GM19351 (cell line): ENCODE measurements at regions not wholly inside any gene's neighbourhood (a gene's known extent, or its start where the extent isn't known, plus 50 kb on each side); places are given as distances from the start of the nearest gene placed in this dataset.

Experiments used
- ATAC-seq: cut with Tn5 transposase; IDR thresholded peaks from one replicate; pipeline ENCODE4 v1.9.1; 2021; ENCODE audit warnings: mild to moderate bottlenecking, moderate library complexity; ENCODE audit not compliant: unreplicated experiment

DNA sequence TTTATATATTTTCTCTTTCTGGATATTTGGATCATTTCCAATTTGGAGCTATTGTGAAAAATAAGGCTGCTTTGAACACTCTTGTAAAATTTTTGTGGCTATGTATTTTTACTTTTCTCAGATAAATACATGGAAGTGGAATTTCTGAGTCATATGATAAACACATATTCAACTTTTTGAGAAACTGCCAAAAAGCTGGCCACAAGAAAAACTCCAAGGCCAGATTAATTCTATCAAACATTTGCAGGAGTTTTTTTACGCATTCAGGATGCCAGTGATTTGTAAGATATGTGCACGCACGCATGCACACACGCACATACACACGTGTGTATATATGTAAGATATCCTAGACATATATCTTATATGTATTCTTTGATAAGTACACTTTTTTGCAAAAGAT is 477.5 kb upstream of the SPHKAP start:
- no peak for ATAC-seq

DNA sequence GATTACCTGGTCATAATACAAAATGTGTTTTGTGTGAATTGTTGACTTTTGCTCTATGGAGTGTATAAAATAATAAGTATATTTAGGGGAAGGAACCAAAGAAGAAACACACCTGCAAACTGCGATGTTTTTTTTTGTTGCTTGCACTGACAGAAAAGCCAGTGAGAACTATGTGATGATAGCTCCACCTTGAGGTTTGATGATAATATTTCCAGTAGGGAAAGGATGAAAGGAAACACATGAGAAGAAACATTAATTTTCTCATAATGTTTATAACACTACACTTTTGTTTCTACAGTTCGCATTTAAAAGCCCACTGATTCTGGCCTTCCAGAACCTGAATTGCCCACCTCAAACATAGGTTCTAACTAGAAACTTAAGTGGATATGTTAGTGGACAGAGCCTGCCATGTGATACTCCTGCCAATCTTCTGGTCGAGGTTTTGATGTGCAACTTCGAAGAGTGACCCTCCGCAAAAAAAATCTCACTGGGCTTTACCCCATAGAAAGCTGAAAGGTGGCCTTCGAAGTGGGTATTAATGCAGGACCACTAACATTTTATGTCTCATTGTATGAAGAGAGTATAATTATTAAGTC is 476.4 kb upstream of the SPHKAP start:
- peak; percentile 61 for ATAC-seq

DNA sequence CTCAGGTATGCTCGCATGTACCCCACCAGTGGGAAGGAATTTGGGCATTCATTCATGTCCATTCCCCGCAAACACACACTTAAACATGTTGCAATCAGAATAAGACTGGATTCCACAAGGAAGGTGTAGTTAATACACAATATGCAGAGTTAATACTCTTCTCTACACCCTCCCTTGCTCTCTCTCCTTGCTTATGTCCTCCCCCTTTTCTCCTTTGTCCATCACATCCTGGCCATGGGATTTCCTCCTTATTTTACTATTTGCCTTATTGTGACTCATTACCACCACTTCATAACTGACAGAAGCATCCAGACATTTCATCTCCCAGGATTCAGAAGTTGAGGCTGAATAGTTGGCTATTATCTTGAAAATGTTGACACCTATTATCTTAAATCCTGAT is 473.8 kb upstream of the SPHKAP start:
- no peak for ATAC-seq

DNA sequence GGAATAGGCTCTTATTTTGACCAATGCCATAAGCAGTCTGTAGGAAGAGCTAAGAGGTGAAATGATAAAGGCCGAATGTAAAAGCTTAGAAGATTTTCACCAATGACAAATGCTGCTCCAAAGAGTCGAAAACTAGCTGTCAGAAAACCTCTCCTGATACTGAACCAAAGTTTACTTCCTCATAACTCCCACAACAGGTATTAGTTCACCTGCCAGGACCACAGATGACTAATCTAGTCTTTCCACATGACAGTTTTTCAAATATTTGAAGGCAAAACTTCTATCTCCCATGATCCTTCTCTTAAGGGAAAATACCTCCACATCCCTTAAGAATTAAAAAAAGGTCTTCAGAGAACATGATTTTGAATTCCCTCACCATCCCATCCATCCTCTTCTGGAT is 473.2 kb upstream of the SPHKAP start:
- no peak for ATAC-seq

DNA sequence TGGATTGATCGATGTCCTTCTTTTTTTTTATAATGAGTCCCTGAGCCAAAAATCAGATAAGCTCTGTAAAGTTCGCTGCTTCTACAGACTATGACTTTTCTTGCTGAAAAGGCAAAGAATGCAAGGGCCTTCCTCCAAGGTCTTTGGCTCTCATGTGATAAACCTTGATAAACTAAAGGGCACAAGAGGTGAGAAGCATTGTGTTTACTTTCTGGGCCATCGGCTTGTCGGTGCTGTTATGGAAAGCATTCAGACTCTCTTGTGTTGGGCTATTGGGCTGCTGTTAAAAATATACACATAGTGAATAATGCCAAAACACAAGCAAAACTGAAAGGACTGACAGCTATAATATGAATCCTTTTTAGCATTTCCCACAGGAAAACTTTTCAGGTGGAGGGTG is 472.4 kb upstream of the SPHKAP start:
- no peak for ATAC-seq

DNA sequence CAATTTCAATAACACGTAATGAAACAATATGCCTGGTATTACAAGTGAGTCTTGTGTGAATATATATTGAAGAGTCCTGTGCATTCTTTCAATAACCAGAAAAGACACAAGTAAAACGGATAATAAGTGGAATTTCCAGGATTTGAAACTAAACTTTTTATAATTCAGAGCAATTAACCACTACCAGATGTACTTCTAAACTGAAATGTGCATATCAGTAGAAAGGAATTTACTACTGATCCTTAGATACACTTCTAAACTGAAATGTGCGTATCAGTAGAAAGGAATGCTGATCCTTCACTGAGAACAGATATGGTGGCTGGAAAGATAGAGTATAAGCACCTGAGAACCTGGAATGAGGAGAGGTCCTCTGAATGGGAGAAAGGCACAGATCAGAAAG is 470.9 kb upstream of the SPHKAP start:
- no peak for ATAC-seq

DNA sequence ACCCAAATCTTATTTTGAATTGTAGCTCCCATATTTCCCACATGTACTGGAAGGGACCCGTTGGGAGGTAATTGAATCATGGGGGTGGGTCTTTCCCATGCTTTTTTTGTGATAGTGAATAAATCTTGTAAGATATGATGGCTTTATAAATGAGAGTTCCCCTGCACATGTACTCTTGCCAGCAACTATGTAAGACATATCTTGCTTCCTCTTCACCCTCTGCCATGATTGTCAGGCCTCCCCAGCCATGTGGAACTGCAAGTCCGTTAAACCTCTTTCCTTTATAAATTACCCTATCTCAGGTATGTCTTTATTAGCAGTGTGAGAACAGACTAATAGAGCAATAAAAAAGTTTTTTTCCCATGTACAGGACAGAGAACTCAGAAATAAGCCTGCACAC is 468.4 kb upstream of the SPHKAP start:
- ATAC-seq: no peak

DNA sequence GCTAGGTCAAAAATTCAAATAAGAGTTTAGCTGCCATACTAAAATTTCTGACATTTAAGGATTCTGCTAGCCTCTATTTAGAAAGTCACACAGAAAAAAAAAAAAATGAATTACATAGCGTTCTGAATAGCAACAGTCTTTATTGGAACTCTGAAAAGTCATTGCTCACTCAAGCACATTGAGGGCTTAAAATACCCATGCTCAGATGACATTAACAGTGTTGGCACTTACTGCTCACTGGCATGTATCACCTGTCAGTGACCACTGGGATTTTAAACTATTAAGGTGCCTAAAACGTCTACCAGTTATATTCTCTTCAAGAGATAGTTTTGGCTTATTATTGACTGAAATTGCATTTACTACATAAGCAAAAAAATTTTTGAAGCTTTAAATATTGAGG is 468.0 kb upstream of the SPHKAP start:
- no peak for ATAC-seq

DNA sequence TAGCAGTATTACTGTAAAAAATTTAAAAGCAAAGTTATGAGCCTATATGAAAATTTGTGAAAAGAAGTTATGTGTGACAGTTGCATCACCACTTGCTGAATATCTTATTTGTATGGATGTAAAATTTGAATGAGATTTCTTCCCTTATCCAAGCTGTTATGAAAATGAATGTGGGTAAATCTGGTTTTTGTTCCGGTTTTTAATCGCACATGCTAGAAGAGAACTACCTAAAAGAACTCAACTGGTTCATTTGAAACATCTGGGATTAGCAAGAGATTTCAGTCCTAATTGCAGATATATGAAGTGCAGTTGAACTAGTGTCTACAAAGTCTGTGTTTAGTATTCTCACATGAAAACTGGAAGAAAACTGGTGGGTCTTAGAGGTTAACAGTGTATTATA is 467.1 kb upstream of the SPHKAP start:
- ATAC-seq: no peak

DNA sequence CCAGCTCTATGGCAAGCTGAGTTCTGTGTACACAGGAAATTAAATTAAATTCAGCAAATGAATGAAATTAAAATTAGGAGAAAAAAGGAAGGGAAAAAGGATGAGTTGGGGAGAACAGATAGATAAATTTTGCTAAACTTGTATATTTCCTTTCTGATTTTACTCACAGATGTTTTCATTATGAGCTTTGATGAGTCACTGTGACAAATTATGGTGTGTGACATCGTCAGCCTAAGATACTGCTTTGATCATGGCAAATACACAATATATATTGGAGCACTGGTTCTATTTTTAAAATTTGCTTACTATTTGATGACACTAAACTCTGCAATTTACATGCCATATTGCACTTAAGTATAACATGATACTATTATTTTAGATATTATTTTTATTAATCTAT is 464.6 kb upstream of the SPHKAP start:
- ATAC-seq: no peak

DNA sequence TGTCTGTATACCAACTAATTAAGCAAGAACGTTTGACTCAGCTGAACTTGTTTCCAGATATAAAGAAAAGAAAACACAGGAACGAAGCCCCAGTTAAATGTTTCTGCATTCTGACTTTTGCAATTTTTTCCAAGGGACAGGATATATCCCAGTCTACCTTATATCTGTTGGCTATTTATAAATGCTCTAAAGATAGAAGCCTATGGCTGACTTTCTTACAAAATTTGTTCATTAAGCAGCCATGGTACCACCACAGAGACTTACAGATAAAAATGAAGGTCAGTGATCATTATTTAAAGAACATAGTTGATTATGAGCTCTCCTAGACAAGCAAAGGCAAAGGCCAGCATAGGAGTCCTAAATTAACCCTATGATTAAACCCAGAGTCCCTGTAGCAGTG is 462.7 kb upstream of the SPHKAP start:
- ATAC-seq: no peak

DNA sequence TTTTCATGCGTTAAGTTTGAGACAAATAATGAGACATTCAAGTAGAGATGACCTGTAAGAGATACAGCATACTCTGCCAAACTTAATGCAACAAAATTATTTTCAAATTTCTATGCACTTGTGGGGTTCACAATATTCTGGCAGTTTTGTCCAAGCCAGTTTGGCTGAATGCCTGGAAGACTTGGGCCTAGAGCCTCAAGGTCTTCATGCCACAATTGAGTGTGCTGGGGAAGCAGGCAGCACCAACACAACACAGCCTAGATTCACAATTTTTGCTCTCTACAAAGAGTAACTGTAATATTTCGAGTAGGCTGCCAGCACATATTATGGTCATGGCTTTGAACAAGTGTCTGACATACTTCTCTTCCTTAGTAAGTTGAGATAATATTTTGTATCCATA is 461.4 kb upstream of the SPHKAP start:
- no peak for ATAC-seq

DNA sequence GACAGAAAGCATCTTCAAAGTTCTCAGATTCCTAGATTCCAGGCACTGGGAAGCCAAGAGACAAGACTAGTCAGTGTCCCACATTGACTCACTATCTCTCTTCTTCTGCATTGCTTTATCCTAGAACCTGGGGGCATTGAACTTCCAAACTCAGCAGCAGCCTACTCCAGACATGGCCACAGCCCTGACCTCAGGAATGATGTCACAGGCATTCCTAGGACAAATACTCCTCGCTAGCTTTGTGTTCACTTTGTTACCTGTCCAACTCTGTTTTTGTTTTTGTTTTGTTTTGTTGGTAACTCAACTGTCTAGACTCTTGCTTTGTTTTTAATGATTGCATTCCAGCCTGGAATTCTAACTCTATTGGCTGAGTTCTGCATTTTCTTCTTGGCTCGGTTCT is 449.3 kb upstream of the SPHKAP start:
- no peak for ATAC-seq

DNA sequence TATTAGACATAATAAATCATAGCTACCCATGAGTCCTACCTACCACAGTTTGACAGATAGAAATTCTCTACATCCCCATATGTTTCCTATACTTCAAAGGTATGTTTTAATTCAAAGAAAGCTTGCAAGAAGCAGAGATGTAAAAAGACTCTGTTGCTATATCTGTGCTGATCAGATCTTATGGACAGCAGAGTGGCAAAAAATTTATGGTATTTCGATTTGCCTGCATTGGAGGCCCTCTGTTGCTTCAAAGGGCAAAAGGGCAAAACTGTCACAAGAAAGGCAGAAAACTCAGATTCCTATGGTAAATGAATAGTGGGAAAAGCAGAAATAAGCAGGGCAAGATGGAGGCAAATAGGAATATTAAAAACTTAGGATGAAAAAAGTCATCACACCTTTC is 447.8 kb upstream of the SPHKAP start:
- no peak for ATAC-seq

DNA sequence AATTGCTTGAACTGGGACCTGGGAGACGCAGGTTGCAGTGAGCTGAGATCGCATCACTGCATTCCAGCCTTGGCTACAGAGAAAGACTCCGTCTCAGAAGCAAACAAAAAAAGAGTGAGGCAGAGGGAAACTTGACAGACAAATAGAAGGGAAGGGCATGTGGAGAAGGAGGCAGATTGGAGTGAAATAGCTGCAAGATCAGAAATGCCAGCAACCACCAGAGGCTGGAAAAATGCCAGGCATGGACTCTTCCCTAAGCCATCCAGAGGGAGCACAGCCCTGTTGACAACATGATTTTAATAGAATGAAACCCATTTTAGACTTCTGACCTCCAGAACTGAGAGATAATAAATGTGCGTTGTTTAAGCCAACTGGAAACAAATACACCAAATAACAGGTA is 447.2 kb upstream of the SPHKAP start:
- ATAC-seq: no peak

DNA sequence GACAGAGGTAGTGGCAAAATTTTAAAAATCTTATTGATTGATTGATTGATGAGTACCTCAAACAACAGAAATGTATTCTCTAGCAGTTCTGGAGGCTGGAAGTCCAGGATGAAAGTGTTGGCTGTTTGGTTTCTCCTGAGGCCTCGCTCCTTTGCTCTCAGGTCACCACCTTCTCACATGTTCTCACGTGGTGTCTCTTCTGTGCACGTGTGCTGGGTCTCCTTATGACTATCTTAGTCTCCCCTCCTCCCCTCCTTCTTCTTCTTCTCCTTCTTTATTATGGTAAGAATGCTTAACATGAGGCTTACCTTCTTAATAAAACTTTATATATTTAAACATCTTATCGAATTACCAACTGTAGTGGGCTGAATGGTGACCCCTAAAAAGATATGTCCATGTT is 446.0 kb upstream of the SPHKAP start:
- ATAC-seq: no peak

DNA sequence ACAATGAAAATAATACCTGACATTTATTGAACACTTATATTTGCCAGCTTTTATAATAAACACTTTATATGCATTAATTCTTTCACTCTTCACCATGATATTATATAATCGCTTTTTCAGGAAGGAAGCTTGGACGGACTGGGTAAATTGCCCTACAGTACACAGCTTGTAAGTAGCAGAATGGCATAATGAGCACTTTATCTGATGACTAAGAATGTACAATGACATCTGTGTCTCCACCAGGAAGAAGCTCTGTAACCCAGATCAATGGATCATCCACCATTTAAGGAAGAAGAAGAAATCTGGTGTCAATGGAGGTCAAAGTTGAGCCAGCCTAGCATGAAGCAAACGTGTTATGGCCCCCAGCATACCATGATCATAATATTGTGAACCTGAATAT is 444.0 kb upstream of the SPHKAP start:
- ATAC-seq: no peak

DNA sequence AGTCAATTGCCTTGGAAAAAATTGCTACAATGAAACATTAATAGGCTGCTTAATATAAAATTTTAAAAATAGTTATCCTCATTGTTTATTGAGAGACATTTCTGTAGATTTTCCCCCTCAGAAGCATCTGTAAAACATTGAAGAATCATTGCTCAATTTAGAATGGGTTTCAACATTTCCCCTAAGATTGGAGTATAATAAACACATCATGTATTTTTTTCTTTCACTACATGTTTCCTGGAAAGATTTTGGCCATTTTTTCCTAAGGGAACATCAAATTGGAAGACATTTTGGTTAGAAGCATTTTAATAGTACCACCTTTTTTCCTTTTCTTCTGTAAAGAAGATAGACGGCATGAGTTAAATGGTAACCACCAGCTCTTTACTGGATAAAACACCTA is 443.2 kb upstream of the SPHKAP start:
- ATAC-seq: no peak

DNA sequence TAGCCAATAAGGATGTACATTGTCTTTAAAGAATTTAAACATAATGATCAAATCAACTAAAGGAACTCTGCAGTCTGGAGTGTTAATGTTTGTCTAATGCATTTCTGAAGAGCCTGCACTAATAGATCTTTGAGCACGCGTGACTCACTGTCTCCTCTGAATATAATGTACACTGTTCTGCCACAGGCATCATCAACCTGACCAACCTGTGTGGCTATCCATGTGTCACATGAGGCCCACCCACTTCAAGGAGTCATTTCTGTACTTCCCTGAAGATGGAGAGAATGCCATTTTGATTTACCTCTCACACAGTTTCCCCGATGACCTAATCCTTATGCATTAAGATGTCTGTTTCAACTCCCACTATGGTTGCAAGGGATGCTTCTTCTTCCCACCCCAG is 434.0 kb upstream of the SPHKAP start:
- ATAC-seq: no peak

DNA sequence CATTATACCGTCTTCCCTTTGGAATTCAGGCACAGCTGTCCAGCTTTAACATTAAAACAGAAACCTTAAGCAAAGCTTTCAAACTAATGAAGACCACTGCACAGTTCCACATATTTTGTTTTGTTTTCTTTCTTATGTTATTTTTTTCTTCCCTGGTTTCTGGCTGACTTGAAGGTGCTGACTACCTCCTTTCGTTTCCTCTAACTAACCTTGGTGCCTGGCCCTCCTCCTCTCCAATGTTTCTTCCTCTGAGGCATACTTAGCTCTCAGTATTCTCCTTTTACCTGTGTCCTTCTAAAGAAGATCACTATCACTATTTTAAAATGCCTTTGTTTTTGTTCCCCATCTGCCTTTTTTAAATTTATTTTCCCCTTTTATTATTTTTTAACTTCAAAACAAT is 433.3 kb upstream of the SPHKAP start:
- ATAC-seq: no peak

DNA sequence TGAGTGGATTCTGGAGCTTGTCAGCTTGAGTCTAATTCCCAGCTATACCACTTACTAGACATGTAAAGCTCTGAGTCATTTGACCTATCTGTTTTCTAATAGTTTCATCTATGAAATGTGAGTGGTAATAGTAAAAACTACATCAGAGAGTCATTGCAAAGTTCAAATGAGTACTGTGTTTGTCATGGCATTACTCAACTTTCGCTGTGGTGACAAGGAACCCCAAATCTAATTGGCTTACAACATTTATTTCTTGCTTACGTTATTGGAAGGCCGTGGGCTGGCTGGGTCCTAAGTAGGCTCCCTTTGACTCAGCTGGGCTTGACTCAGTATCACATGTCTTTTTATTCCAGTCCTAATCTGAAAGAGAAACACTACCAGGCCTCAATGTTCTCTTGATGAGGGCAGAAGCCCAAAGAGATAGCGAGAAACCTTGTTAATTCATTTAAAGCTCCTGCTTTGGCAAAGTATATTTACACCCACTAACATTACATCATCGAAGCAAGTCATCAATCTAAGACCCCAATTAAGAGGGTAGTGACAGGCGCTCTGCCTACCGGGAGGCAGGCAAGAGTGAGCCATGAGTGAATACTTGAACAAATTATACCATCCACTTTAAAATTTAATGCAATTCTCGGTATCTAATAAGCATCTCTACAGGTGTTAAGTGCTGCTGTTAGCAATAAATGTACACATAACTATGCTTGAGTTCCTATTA is 431.8 kb upstream of the SPHKAP start:
- ATAC-seq: peak; percentile 50

DNA sequence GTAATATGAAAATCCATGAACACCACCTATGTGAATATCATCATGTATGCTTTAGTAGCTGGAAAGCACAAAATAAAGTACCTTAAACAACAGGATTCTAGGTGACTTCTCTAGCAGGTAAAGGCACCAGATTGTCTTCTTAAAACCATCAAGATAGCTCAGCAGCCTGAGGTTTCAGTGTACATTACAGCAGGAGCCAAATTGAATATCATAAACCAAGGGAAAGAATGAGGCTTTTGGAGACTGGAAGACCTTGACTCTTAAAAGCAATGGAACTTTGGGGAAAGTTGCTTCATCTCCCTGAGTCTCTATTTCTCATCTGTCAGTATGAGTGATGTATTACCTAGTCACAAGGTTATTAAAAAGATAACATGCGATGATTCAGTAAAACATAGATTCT is 429.7 kb upstream of the SPHKAP start:
- ATAC-seq: no peak

DNA sequence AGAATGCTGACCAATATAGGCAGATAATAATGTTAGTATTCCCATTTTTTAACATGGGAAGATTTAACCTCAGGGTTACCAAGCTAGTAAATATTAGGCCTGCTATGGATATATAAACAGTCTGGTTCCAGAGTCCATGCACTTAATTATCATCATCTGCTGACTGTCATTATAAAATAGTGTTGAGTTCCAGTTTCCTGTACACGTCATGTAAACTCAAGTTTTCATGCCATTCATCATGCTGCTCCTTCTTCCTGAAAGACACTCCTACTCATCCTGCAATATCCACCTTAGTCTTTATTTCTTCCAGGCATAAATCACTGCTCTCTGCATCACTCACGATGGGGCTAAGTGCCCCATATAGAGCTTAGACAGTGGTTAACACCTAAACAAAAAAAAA is 420.8 kb upstream of the SPHKAP start:
- no peak for ATAC-seq
